ENCODE measurements at regions not wholly inside any gene's neighbourhood (a gene's known extent, or its start where the extent isn't known, plus 50 kb on each side); places are given as distances from the start of the nearest gene placed in this dataset.

DNA sequence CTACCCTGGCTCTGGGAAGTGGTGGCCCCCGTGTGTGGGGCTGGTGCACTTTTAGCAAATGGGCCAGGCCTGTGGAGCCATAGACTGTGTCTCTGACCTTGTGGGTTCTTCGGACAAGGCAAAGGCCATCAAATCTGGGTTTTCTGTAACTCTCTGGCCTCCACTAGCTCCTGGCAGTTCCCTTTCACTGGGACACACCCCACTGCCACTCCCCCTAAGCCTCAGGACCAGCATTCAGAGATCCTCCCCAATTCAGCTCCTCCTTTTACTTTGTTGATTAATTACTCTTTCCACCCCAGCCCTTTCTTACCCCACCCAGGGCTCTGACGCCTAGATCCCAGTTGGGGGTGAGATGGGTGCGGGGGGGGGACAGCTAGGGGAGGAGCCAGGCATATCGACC is 53.9 kb upstream of the IRX3 start:
- Histone ChIP-seq H3K4me3 (ENCODE audit: low read depth in 2 of 2, low read length in 2 of 2) (no peak overlapping the region), H3K27ac (ENCODE audit: low read length) (no peak overlapping the region), H3K36me3 (ENCODE audit: control insufficient read depth, insufficient read depth, low read length) (no peaks in the 10 kb centered on the region), H3K4me1 (ENCODE audit: control insufficient read depth, insufficient read depth, low read length) (no peaks in the 10 kb centered on the region), H3K9me3 (ENCODE audit: control insufficient read depth, insufficient read depth, low read depth, low read length) (no peaks in the 10 kb centered on the region), H3K27me3 (ENCODE audit: control insufficient read depth, insufficient read depth, low read length) (0 out of 2 replicates have a peak, but pooled peaks cover under 1% of the 10 kb centered on the region)
- DNase-seq (ENCODE audit: low read depth, low spot score) (no peak), ATAC-seq (no peak)
- no TSS peak for BruUV-seq (replicated peaks)
- intact Hi-C loops (cut with micrococcal nuclease; ENCODE audit: unreplicated experiment) (no loop called here), in situ Hi-C loops (cut with HindIII; ENCODE audit: low pct_unique_long_range_greater_than_20kb, low sequenced_read_pairs) (no loop called here)
- TF ChIP-seq, protein P1, sequence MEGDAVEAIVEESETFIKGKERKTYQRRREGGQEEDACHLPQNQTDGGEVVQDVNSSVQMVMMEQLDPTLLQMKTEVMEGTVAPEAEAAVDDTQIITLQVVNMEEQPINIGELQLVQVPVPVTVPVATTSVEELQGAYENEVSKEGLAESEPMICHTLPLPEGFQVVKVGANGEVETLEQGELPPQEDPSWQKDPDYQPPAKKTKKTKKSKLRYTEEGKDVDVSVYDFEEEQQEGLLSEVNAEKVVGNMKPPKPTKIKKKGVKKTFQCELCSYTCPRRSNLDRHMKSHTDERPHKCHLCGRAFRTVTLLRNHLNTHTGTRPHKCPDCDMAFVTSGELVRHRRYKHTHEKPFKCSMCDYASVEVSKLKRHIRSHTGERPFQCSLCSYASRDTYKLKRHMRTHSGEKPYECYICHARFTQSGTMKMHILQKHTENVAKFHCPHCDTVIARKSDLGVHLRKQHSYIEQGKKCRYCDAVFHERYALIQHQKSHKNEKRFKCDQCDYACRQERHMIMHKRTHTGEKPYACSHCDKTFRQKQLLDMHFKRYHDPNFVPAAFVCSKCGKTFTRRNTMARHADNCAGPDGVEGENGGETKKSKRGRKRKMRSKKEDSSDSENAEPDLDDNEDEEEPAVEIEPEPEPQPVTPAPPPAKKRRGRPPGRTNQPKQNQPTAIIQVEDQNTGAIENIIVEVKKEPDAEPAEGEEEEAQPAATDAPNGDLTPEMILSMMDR (IDR thresholded peaks at IDR 0.05) = no peak
- TF ChIP-seq, protein P2, sequence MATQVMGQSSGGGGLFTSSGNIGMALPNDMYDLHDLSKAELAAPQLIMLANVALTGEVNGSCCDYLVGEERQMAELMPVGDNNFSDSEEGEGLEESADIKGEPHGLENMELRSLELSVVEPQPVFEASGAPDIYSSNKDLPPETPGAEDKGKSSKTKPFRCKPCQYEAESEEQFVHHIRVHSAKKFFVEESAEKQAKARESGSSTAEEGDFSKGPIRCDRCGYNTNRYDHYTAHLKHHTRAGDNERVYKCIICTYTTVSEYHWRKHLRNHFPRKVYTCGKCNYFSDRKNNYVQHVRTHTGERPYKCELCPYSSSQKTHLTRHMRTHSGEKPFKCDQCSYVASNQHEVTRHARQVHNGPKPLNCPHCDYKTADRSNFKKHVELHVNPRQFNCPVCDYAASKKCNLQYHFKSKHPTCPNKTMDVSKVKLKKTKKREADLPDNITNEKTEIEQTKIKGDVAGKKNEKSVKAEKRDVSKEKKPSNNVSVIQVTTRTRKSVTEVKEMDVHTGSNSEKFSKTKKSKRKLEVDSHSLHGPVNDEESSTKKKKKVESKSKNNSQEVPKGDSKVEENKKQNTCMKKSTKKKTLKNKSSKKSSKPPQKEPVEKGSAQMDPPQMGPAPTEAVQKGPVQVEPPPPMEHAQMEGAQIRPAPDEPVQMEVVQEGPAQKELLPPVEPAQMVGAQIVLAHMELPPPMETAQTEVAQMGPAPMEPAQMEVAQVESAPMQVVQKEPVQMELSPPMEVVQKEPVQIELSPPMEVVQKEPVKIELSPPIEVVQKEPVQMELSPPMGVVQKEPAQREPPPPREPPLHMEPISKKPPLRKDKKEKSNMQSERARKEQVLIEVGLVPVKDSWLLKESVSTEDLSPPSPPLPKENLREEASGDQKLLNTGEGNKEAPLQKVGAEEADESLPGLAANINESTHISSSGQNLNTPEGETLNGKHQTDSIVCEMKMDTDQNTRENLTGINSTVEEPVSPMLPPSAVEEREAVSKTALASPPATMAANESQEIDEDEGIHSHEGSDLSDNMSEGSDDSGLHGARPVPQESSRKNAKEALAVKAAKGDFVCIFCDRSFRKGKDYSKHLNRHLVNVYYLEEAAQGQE (IDR thresholded peaks at IDR 0.05; ENCODE audit: insufficient read depth in 1 of 2, low read depth in 2 of 2, low read length in 1 of 2) = no peak
- no peak for TF ChIP-seq SIN3A (IDR thresholded peaks at IDR 0.05; ENCODE audit: borderline replicate concordance, insufficient read depth, low read depth, low read length)
- TF ChIP-seq TCF7L2 (IDR thresholded peaks at IDR 0.05; ENCODE audit: low read depth, low read length) = no peak
- TF ChIP-seq POLR2AphosphoS5 (IDR thresholded peaks at IDR 0.05; ENCODE audit: low read depth, low read length) = no peak
- ChIA-PET CTCF (no interaction called here), POLR2A (no interaction called here)

DNA sequence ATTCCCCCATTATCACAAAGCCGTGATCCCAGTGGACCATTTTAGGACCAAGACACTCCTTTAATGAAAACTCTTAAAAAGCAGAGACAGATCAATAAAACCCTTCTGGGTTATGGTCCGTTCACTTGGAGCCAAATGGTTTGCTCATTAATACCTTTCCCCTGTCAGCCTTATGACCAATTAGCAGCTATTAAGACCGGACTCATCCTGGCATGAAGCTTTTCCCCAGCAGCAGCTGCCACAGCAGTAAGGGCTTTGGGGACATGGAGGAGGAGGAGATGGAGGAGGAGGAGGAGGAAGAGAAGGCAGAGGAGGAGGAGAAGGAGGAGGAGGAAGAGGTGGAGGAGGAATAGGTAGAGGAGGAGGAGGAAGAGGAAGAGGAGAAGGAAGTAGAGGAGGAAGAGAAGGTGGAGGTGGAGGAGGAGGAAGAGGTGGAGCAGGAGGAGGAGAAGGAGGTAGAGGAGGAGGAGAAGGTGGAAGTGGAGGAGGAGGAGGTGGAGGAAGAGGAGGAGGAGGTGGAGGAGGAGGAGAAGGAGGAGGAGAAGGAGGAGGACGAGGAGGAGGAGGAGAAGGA is 50.1 kb upstream of the IRX3 start:
- H3K4me3 ChIP-seq (ENCODE audit: low read depth in 2 of 2, low read length in 2 of 2) = no peak overlapping the region
- DNase-seq (ENCODE audit: low read depth, low spot score) = no peak
- H3K36me3 ChIP-seq (ENCODE audit: control insufficient read depth, insufficient read depth, low read length) = no peaks in the 10 kb centered on the region
- BruUV-seq (replicated peaks) = no TSS peak
- peaks cover 2% of the 10 kb centered on the region; the same call in 1 of the 2 replicates for H3K27me3 ChIP-seq (ENCODE audit: control insufficient read depth, insufficient read depth, low read length)
- intact Hi-C loops (cut with micrococcal nuclease; ENCODE audit: unreplicated experiment) = no loop called here
- in situ Hi-C loops (cut with HindIII; ENCODE audit: low pct_unique_long_range_greater_than_20kb, low sequenced_read_pairs) = no loop called here
- TF ChIP-seq TCF7L2 (IDR thresholded peaks at IDR 0.05; ENCODE audit: low read depth, low read length) (no peak), SIN3A (IDR thresholded peaks at IDR 0.05; ENCODE audit: borderline replicate concordance, insufficient read depth, low read depth, low read length) (no peak), POLR2AphosphoS5 (IDR thresholded peaks at IDR 0.05; ENCODE audit: low read depth, low read length) (no peak)
- TF ChIP-seq, protein P1 (IDR thresholded peaks at IDR 0.05) = no peak
- TF ChIP-seq, protein P2 (IDR thresholded peaks at IDR 0.05; ENCODE audit: insufficient read depth in 1 of 2, low read depth in 2 of 2, low read length in 1 of 2) = no peak
- H3K9me3 ChIP-seq (ENCODE audit: control insufficient read depth, insufficient read depth, low read depth, low read length) = no peaks in the 10 kb centered on the region
- no peak for ATAC-seq
- H3K27ac ChIP-seq (ENCODE audit: low read length) = no peak overlapping the region
- H3K4me1 ChIP-seq (ENCODE audit: control insufficient read depth, insufficient read depth, low read length) = no peaks in the 10 kb centered on the region
- ChIA-PET POLR2A (no interaction called here), CTCF (no interaction called here)
